Upper lobe of right lung (tissue), 1 donor: ENCODE measurements at regions not wholly inside any gene's neighbourhood (a gene's known extent, or its start where the extent isn't known, plus 50 kb on each side); places are given as distances from the start of the nearest gene placed in this dataset.

Experiments
- ATAC-seq: fragments of 200-7000 bp; cut with Tn5 transposase; one replicate; pipeline ENCODE4 v1.9.1; 2020; ENCODE audit warnings: mild to moderate bottlenecking, moderate library complexity
- DNase-seq: peaks from one replicate; pipeline ENCODE4 v3.0.0-alpha.2; 2020
- H3K27ac ChIP-seq: fragments of 200-600 bp; one replicate; pipeline ENCODE4 v1.8.0; 2022
- H3K27me3 ChIP-seq: fragments of 200-600 bp; one replicate; pipeline ENCODE4 v1.8.0; 2022; ENCODE audit warnings: mild to moderate bottlenecking
- H3K36me3 ChIP-seq: fragments of 200-600 bp; one replicate; pipeline ENCODE4 v1.8.0; 2022
- H3K4me1 ChIP-seq: fragments of 200-600 bp; one replicate; pipeline ENCODE4 v1.8.0; 2022
- H3K4me3 ChIP-seq: fragments of 200-600 bp; one replicate; pipeline ENCODE4 v1.8.0; 2022; ENCODE audit warnings: mild to moderate bottlenecking
- H3K9me3 ChIP-seq: fragments of 200-600 bp; one replicate; pipeline ENCODE4 v1.8.0; 2022
- intact Hi-C: fragments of 100-400 bp; cut with DNase I; formaldehyde crosslinking; loops from one replicate; pipeline ENCODE4 v1.11.0; 2022
- TF ChIP-seq, protein P1 (sequence below): fragments of 200-600 bp; IDR thresholded peaks from one replicate; pipeline ENCODE4 v1.8.0; 2022; ENCODE audit warnings: antibody characterized with exemption
- donor health status: DM: no; HTN: yes; CAD: no; lungs with severe emphysema.

DNA sequence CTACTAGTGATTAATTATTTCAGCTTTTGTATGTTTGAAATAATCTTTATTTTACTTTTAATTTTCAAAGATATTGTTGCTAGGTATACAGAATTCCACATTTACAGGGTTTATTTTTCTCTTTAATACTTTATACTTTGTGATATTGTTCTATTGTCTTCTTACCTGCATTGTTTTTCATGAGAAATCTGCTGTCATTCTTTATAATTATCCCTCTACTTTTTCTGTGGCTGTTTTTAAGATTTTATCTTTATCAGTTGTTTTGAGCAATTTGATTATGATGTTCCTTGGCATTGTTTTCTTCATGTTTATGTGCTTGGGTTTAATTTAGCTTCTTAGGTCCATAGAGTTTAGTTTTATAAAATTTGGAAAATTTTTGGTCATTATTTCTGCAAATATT is 168.6 kb downstream of the DTWD1 start:
- H3K4me3 ChIP-seq: no peak overlapping the region
- H3K27me3 ChIP-seq: no peaks in the 10 kb centered on the region
- TF ChIP-seq, protein P1, sequence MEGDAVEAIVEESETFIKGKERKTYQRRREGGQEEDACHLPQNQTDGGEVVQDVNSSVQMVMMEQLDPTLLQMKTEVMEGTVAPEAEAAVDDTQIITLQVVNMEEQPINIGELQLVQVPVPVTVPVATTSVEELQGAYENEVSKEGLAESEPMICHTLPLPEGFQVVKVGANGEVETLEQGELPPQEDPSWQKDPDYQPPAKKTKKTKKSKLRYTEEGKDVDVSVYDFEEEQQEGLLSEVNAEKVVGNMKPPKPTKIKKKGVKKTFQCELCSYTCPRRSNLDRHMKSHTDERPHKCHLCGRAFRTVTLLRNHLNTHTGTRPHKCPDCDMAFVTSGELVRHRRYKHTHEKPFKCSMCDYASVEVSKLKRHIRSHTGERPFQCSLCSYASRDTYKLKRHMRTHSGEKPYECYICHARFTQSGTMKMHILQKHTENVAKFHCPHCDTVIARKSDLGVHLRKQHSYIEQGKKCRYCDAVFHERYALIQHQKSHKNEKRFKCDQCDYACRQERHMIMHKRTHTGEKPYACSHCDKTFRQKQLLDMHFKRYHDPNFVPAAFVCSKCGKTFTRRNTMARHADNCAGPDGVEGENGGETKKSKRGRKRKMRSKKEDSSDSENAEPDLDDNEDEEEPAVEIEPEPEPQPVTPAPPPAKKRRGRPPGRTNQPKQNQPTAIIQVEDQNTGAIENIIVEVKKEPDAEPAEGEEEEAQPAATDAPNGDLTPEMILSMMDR: no peak
- DNase-seq: no peak
- no peaks in the 10 kb centered on the region for H3K4me1 ChIP-seq
- intact Hi-C loops: no loop called here
- H3K36me3 ChIP-seq: no peaks in the 10 kb centered on the region
- ATAC-seq: no peak
- H3K27ac ChIP-seq: no peak overlapping the region
- peaks cover 7% of the 10 kb centered on the region for H3K9me3 ChIP-seq

DNA sequence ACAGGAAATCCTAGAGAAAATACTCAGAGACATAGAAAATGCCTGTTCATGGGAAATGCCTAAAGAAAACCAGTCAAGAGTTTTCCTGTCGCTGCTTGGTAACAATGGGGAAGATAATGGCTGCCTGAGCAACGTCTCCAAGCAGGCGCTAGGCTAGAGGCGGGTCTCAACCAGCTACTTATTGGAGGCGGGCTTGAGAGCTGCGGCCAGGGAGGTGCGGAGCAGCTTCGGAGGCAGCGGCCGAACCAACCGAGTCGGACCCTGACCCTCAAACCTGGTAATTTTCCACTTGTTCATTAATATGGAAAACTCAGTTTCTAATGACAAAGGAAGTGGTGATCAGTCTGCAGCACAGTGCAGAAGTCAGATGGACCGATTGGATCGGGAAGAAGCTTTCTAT is 173.1 kb downstream of the DTWD1 start:
- intact Hi-C loops: no loop called here

DNA sequence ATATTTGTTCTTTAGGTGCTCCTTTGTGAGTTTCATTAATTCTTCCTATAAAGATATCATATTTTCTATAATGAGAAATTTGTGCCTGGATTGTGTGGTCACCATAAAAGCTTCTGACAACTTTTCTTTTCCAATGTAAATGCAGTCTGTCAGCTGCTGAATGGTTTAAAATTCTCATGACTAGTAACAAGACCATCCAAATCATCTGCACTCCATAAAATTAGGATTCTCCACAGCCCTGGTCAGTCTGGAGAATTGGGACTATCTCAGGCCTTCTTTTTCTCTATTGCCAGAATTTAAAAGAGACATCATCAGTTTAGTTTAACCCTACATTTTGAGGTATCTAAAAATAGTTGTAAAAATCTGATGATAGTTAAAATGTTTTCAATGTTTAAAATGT is 180.9 kb downstream of the DTWD1 start:
- ATAC-seq: no peak
- no peak overlapping the region for H3K27ac ChIP-seq
- intact Hi-C loops: no loop called here
- H3K9me3 ChIP-seq: no peaks in the 10 kb centered on the region
- H3K36me3 ChIP-seq: no peaks in the 10 kb centered on the region
- TF ChIP-seq, protein P1: no peak
- H3K4me3 ChIP-seq: no peak overlapping the region
- no peak for DNase-seq
- no peaks in the 10 kb centered on the region for H3K27me3 ChIP-seq
- no peaks in the 10 kb centered on the region for H3K4me1 ChIP-seq

More for the DNA sequence above, 173.1 kb downstream of the DTWD1 start:
- Histone ChIP-seq H3K4me3 (no peak overlapping the region), H3K27ac (no peak overlapping the region), H3K36me3 (no peaks in the 10 kb centered on the region), H3K27me3 (no peaks in the 10 kb centered on the region), H3K4me1 (no peaks in the 10 kb centered on the region), H3K9me3 (peaks cover 6% of the 10 kb centered on the region)
- DNase-seq (no peak), ATAC-seq (no peak)
- TF ChIP-seq, protein P1: no peak
